ENCODE measurements at regions not wholly inside any gene's neighbourhood (a gene's known extent, or its start where the extent isn't known, plus 50 kb on each side); places are given as distances from the start of the nearest gene placed in this dataset.

GRCh38 chr9:129330711-129331492, 152.8 kb upstream of the IER5L start:
- DNase-seq (ENCODE audit: low read depth), result no peak

- DNase-seq (ENCODE audit: low read depth), result no peak
Measured at GRCh38 chr9:129328355-129329042, 150.4 kb upstream of the IER5L start.

DNA sequence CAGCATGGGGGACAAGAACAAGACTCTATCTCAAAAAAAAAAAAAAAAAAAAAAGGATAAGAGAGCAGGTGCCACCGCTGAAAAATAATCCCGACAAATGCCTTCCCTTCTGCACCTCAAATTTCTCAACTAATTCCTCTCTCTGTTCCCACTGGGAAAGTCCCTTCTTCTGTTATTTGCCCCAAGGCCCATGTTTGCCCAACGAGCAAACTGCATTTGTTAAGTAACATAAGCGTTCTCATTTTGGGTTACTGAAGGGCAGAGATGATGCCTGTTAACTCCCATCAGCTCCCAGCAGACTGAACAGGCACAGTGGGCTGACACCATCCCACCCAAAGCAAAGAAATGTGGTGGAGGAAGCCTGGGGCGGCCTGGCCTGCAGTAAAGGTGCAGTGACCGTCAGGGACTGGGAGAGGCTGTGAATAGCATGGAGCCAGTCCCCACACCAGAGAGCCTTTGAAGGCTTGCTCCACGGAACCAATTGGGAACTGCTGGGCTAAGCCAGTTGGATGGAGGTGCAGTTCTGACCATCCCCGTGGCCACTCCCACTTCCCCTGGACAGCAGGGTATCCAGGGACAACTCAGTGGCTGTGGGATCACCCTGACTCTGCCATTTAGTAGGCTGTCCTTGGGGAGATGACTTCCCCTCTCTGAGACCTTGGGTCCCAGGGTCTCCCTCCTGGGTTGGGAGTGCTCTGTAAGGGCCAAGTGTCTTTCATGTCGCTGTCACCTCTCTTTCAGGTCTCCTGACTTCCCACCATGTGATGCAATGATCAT, 149.7 kb upstream of the IER5L start:
- DNase-seq (ENCODE audit: low read depth), result no peak

DNA sequence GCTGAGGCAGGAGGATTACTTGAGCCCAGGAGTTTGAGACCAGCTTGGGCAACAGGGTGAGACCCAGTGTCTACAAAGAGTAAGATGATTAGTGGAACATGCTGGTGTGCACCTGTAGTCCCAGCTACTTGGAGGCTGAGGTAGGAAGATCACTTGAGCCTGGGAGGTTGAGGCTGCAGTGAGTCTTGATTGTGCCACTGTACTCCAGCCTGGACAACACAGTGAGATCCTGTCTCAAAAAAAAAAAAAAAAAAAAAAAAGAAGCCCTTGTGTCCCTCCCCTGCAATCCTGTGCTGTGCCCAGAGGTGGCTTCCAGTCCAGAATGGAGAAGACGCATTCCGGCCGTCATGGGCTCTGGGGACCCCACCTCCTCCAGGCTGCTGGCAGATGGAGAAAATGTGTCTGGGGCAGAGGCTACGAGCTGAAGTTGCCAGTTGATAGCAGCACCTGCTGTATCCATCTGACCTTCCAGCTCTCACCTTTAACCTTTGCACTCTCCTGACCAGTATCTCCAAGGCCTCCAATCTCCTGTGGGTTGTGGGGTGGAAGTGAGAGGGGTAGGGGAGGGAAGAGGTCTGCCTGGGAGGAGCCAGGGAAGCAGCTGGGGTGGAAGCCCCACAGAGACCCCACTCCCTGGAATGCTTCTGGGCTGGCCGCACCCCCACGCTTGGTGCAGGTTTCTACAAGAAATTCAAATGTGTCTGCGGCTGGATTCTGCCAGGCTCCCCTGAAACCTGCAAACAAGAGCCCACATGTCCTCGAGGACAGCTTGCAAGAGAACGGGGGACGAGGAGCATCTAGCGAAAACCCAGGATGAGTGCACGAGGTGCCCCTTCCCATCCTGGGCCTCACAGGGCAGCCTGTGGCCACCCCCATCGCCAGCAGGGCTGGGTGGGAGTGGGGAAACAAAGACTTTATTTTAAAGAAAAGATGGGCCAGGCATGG, 148.3 kb upstream of the IER5L start:
- DNase-seq (ENCODE audit: low read depth), result no peak

GRCh38 chr9:129324808-129325502, 146.9 kb upstream of the IER5L start:
- no peak for DNase-seq (ENCODE audit: low read depth)

DNA sequence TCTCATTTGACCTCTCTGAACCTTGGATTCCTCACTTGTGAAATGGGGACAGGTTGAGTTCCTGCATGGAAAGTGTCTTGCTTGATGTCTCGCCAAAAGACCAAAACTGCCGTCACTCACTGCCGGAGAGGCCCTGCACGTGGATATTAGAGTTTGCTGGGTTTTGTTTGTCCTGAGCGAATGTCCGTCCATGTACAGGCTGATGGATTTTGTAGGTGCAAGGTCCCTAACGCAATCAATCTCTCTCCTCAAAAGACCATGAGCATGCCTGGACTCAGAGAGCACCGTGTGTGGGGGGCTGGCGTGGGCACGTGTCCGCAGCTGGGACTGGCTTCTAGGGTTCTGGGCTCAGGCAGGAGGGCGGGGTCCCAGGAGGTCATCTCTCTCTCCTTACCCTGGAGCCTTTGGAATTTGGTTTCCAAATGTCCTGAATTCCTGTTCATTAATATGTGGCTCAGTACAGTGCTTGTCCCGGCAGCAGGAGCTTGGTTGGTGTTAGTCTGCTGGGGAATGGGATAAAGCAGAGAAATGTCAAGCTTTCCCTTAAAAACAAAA, 146.0 kb upstream of the IER5L start:
- DNase-seq (ENCODE audit: low read depth), result no peak

GRCh38 chr9:129323376-129323998, 145.4 kb upstream of the IER5L start:
- DNase-seq (ENCODE audit: low read depth), result no peak

- no peak for DNase-seq (ENCODE audit: low read depth)
Measured at GRCh38 chr9:129322641-129323375, 144.7 kb upstream of the IER5L start.

GRCh38 chr9:129322022-129322621, 144.1 kb upstream of the IER5L start:
- no peak for DNase-seq (ENCODE audit: low read depth)

DNA sequence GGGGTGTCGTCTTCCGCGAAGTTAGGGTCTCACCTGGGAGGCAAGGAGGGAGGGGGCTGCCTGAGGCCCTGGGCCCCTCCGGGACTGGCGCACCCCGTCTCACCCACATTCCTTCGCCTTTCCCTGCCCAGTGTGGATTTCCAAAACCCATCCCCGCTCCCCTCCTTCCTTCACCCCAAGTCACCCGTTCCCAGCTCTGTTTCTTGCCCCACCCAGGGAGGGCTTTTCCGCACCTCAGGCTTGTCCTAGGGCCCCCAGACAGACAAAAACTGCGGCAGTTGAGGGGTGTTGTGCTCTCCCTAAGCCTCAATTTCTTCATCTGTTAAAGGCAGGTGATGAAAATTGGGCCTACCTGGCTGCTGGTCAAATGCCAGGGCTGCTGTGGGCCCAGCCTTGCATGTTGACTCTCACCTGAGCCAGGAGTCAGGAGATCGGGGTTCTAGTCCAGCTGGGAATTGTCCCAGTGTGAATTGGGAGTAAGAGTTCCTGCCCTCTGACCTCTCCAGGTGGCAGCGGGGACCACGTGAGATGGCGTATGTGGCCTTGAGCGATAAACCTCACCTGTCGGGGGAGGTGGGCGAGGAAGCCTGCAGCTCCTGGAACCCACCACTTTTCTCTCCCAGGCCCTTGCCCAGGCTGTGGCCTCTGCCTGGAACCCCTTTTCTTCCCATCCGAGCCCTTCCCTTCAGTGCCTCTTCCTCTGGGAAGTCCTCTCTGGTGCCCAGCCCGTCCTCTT, 143.4 kb upstream of the IER5L start:
- DNase-seq (ENCODE audit: low read depth), result no peak

- DNase-seq (ENCODE audit: low read depth), result peak; percentile 18
Measured at GRCh38 chr9:129320575-129321285, 142.7 kb upstream of the IER5L start.

- DNase-seq (ENCODE audit: low read depth), result no peak
Measured at GRCh38 chr9:129319938-129320481, 141.9 kb upstream of the IER5L start.

GRCh38 chr9:129319076-129319937, 141.2 kb upstream of the IER5L start:
- DNase-seq (ENCODE audit: low read depth), result no peak

- DNase-seq (ENCODE audit: low read depth), result no peak
Measured at GRCh38 chr9:129318121-129319075, 140.3 kb upstream of the IER5L start.
